ENCODE measurements at regions not wholly inside any gene's neighbourhood (a gene's known extent, or its start where the extent isn't known, plus 50 kb on each side); places are given as distances from the start of the nearest gene placed in this dataset.

GRCh38 chr12:123078120-123078465 lies 72.8 kb downstream of the PITPNM2 start:
- DNase-seq (ENCODE audit: low read depth, low spot score), result no peak

GRCh38 chr12:123077298-123078119 lies 73.4 kb downstream of the PITPNM2 start:
- no peak for DNase-seq (ENCODE audit: low read depth, low spot score)

- peak; percentile 25 for DNase-seq (ENCODE audit: low read depth, low spot score)
Measured at GRCh38 chr12:123076604-123077297, 74.1 kb downstream of the PITPNM2 start.

DNA sequence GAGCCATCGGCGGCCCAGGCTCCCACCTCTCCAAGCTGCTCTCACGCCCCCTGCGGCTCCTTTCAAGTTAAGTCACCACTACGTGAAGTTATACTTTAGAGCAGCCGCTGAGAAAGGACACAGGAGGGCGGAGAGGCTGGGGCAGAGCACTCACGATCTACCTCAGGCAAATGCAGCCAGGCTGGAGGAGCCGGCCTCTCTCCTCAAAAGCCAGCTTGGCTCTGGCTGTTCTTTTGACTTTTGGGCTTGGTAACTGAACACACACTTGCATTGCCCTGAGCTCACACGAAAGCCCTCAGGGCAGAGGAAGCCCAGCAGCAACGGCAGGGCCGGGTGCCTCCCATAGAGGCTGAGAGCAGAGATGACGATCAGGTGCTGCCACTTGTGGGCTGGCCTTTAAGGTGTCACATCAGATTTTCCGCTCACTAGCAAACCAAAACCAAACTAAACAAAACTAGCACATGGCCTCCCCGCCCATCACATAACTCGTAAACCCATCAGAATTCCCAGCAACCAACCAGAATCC lies 75.2 kb downstream of the PITPNM2 start:
- DNase-seq (ENCODE audit: low read depth, low spot score), result peak; percentile 58

DNA sequence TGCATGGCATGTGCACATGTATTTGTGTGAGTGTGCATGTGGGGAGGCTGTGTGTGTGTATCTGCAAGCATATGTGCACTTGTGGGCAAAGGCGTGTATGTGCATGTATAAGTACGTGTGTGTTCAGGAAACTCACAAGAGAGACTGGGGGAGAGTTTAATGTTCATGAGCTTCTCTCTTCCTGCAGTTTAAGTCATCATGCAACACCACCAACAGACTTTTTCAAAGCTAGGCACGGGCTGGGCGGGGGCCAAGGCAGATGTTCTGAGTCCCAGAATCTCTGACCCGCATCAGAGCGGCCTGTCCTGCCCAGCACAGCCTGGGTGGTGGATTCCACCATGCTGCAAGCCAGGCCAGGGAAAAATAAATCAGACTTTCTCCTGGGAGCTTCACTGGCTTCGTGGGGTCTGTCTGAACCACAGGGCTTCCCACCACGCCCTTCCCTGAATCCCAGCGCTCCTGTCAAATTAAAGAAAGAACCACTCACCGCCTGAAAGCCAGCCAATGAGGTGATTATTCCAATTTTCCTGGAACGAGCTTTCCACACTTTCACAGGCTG lies 75.7 kb downstream of the PITPNM2 start:
- no peak for DNase-seq (ENCODE audit: low read depth, low spot score)

GRCh38 chr12:123073962-123074801 lies 76.7 kb downstream of the PITPNM2 start:
- DNase-seq (ENCODE audit: low read depth, low spot score), result no peak

DNA sequence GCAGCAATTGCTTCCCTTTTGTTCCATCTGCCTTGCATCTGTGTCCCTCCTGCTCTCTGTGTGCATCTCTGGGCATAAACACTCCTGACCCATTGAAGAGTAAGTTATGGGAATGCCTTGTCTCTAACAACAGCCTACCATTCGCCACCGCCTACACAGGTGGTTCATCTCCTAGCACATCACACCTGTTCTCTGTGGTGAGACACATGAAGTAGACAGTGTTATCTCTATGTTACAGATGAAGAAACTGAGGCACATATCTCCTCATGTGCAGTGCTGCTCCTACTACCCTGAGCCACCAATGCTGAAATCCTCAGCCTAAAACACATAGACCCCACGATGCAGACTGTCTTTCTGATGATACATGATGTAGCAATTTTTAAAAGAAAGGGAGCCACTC lies 77.6 kb downstream of the PITPNM2 start:
- DNase-seq (ENCODE audit: low read depth, low spot score), result no peak

GRCh38 chr12:123071857-123072256 lies 79.0 kb downstream of the PITPNM2 start:
- no peak for DNase-seq (ENCODE audit: low read depth, low spot score)

GRCh38 chr12:123071099-123071800 lies 79.6 kb downstream of the PITPNM2 start:
- no peak for DNase-seq (ENCODE audit: low read depth, low spot score)

DNA sequence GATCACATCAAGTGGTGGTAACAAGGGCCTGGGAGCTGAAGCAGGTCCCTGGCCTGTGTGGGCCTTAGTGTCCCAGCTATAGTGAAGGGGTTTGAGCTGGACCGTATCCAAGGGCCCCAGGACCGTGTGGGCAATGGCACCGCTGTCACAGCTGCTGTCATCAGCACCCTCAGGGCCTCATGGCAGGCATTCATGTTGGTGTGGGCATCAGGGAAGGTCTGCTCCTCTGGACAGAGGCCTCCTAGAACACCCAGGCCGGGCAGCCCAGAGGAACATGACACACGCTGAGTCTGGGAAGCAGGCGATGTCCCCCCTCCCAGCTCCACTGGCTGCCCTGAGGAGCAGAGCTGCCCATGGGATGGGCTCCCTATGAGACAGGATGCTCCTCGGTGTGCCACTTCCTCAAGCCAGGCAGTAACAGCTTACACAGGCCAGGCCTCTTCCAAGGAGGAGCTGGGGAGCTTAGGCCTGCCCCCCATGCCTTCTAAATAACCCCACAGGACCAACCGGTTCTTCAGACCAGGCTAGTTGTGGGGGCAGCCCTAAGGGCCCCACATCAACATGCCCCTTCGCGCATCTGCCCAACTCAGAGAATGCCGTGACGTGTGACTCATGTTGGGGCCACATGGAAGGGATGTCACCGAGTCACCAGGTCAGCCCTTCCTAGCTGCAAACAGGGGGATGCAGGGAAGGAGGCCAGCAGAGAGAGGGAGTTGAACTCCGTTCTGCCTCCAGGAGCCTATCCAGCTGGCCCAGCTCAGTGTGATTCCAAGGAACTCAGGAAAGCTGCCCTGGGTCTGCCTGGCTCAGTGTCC lies 80.4 kb downstream of the PITPNM2 start:
- DNase-seq (ENCODE audit: low read depth, low spot score), result no peak

DNA sequence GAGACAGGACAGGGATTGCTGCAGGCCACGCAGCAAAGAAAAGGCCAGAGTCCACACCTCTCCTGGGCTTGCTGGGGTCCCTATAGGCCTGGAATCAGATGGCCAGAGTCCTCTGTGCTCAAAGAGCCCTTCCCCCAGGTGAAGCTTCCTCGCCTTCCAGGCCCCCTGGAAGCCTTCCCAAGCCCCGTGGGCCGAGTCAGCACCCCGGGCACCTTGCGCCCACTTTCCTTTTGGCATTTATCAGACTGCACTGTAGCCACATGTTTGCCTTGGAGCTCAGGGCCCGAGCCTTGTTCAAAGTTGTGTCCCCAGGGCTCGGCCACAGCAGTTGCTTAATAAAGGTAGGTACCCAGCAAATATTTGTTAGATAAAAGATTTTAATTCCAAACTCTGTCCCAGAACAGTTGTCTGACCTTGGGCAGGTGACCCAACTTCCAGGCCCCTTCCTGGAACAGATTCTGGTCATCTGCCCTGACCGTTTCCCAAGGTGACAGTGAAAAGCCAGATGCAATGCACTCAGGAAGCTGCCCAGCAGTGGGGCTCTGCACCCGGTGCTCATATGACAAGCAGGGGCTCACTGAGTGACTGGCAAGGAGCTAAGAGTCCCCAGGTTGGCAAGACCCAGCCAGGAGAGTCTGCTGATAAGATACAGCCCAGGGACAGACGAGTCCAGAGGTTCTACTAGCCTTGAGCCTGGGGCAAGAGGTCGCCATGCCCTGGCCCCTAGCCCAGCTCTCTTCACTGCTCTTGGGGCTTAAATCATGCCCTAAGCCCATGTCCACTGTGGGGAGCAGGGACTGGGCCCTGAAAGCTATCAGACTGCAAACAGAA lies 81.2 kb downstream of the PITPNM2 start:
- no peak for DNase-seq (ENCODE audit: low read depth, low spot score)

DNA sequence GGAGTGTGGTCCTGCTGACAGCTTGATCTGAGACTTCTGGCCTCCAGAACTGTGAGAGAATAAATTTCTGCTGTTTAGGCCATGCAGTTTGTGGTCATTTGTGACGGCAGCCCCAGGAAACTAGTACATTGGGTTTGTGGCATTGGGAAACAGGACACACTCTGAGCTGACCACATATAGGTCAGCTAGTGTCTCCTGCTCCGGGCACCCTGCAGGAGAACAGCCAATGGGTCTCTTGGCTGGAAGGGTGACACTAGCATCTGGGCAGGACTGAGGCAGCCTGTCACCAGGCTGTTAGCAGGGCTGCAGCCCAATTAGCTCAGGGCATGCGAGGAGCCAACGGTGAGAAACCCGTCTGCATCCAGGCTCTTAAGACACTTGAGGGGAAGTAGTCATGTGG lies 83.2 kb downstream of the PITPNM2 start:
- DNase-seq (ENCODE audit: low read depth, low spot score), result no peak

GRCh38 chr12:123066384-123066710 lies 84.5 kb downstream of the PITPNM2 start:
- no peak for DNase-seq (ENCODE audit: low read depth, low spot score)

GRCh38 chr12:123065676-123066383 lies 85.1 kb downstream of the PITPNM2 start:
- DNase-seq (ENCODE audit: low read depth, low spot score), result no peak

DNA sequence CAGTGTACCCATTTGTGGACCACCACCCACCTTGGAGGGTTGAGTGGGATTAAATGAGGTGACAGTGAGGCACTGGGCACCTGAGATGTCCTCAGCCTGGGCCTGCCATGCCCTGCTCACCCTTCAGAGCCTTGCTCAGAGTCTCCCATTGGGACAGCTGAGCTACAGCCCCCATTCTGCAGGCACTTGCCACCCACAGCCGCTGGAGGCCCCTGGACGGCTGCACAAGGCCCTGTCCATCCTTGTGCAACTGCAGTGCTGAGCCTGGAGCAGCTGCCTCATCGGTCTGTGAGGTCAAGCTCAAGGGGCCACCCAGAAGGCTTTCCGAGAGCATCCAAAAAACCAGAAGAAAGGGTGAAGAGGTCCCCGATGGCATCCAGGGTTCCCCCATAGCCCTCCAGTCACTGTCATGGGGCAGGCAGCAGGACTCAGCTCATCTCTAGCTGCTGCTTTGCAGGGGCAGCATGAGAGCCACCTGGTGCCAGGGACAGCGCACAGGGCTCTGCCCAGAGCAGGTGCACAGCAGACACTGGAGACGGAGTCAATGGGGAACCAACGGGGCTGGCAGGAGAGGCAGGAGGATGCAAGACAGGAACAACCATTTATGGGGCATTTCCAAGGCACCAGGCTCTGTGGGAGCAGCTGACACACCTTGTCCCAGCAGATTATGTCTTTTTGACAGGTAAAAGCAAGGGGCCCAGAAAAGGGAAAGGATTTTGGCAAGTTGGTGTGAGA lies 84.6 kb downstream of the ARL6IP4 start:
- DNase-seq (ENCODE audit: low read depth, low spot score), result no peak

GRCh38 chr12:123064366-123064765 lies 83.9 kb downstream of the ARL6IP4 start:
- no peak for DNase-seq (ENCODE audit: low read depth, low spot score)

- DNase-seq (ENCODE audit: low read depth, low spot score), result no peak
Measured at GRCh38 chr12:123063535-123063934, 83.1 kb downstream of the ARL6IP4 start.
